COR-L47 (cell line): ENCODE measurements at regions not wholly inside any gene's neighbourhood (a gene's known extent, or its start where the extent isn't known, plus 50 kb on each side); places are given as distances from the start of the nearest gene placed in this dataset.

Experiments
- DNase-seq: peaks from one replicate; lab custom pipeline; 2025; lab: John Stamatoyannopoulos, UW

- DNase-seq, result no peak
Observed at GRCh38 chr1:10897321-10897980, 101.0 kb upstream of the CASZ1 start.

DNA sequence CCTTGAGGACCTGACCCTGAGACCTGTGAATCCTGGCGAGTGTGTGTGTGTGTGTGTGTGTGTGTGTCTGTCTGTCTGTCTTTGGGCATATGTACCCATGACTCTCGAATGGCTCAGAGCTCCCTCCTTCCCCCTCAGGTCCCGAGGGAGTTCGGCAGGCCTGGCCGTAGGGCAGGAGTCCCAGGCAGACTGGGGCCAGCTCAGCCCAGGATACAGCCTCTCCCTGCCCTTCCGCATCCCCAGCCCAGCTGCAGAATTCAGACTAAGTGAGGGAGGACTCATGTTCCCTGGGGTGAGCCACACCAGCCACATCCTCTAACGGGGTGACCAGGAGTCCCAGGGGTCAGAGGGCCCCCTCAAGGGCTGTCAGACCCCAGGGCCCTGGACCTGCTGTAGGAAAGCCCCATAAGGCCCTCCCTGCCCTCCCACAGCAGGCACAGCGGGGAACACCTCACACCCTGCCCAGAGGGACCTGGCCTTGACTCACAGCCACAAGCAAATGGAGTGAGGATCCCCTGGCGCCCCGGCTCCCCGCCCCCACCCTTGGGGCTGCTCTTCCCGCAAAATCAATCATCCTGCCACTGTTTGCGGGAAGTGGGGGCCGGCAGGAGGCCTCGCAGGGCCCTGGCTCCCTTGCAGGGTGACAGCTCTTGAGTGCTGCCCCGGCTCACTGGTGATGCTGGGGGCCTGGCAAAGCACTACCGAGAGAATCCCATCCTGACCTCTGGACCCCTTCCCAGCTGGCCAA lies 101.7 kb upstream of the CASZ1 start:
- no peak for DNase-seq

DNA sequence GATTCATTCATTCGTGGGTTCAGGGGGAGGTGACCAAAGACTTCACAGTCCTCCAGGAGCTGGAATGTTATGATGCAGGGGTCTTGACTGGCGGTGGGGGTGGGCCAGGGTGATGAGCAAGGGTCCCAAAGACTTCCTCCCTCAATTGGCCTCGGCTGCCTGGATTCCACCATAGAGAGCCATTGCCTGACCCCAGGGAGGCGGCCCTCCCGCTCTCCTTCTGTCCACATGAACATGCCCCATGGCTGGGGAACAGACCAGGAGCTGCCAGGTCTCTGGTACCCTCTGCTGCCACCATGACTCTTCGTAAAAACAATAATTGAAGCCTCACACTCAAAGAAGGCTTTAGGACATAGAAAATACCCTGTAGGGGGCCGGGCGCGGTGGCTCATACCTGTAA lies 102.5 kb upstream of the CASZ1 start:
- DNase-seq, result no peak

- DNase-seq, result no peak
Observed at GRCh38 chr1:10899490-10900250, 103.2 kb upstream of the CASZ1 start.

GRCh38 chr1:10900251-10900651 lies 103.8 kb upstream of the CASZ1 start:
- peak; percentile 41 for DNase-seq

DNA sequence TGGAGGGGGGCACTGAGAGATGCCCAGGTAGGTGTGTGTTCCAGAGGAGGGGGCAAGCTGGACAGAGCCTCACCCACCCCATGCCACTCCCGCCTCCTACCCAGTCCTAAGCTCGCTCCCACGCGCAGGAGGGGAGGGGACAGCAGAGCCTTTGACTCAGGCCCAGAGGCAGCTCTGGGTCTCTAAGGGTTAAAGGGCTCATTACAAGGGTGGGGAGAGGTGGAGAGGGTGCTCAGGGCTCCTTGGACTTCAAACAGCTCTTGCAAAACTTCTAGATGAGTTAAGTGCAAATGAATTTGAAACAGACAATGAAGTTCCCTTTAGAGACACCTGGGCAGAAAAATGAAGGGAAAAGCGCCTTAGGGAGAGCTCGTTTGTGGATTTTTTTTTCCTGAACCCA lies 104.2 kb upstream of the CASZ1 start:
- DNase-seq, result peak; percentile 28

DNA sequence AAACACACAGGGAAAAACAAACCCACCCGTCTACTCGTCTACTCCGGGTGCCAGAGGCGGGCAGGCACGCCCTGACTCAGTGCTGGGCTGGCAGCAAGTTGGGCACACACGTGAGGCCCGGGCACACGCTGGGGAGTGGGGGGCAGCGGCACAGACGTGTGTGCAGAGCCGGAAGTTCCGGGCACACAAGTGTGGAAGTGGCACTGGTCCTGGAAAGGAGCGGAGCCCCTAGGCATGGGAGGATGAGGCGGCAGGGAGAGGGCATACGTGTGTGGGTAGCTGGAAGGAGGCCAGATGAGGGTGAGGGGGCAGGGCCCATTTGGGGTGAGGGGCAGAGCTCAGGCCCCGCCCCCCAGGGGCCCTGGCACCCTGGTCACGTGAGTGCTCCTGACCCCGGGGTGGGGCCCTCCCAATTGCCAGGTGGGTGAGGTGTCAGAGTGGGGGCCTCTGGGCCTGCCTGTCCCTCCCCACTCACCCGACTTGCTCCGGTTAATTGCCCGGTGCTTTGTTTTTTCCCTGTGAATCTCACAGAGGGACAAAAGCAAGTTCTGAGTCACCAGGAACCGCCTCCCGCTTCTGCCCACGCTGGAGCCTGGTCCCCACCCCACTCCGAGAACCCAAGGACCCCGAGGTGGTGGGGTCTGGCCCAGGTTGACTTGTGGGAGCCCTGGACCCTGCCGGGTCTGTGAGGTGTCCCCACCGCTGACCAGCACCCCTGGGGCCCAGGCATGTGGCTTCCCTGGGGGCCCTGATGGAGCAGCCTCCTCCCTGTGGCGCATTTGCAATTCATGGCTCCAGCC lies 104.8 kb upstream of the CASZ1 start:
- DNase-seq, result peak; percentile 78

GRCh38 chr1:10901891-10902805 lies 105.7 kb upstream of the CASZ1 start:
- DNase-seq, result no peak

GRCh38 chr1:10903421-10903820 lies 107.0 kb upstream of the CASZ1 start:
- DNase-seq, result no peak

- no peak for DNase-seq
Observed at GRCh38 chr1:10903821-10904220, 107.4 kb upstream of the CASZ1 start.

GRCh38 chr1:10904396-10905358 lies 107.8 kb upstream of the TARDBP start:
- DNase-seq, result no peak

- no peak for DNase-seq
Observed at GRCh38 chr1:10905841-10906655, 106.4 kb upstream of the TARDBP start.

GRCh38 chr1:10906866-10907519 lies 105.5 kb upstream of the TARDBP start:
- DNase-seq, result no peak

- DNase-seq, result no peak
Observed at GRCh38 chr1:10908266-10908665, 104.2 kb upstream of the TARDBP start.

- peak; percentile 41 for DNase-seq
Observed at GRCh38 chr1:10909697-10910680, 102.5 kb upstream of the TARDBP start.

- DNase-seq, result no peak
Observed at GRCh38 chr1:10910681-10911489, 101.6 kb upstream of the TARDBP start.
